Heart left ventricle (tissue), 16 donors: ENCODE measurements at regions not wholly inside any gene's neighbourhood (a gene's known extent, or its start where the extent isn't known, plus 50 kb on each side); places are given as distances from the start of the nearest gene placed in this dataset.
"Not testable (repeated sequence)": the region's sequence is repeated elsewhere in the genome, so short reads cannot be mapped to it uniquely, and the experiment has no call there.

Experiments used
- ATAC-seq, 4 donors: fragments of 200-7000 bp; cut with Tn5 transposase; one replicate each; pipeline ENCODE4 v1.9.1; 2020 to 2022; ENCODE audit warnings: moderate library complexity in 4 of 4, mild to moderate bottlenecking in 3 of 4, moderate number of reproducible peaks in 1 of 4
- DNase-seq, 5 donors: peaks; one replicate each; pipeline ENCODE4 v3.0.0-alpha.2; 2020
- H3K27ac ChIP-seq, 12 donors: fragments of 200-600 bp; sonication (generic) in 4 of 12; one replicate each; pipeline versions ENCODE4 v1.5.0 to v1.8.0; 2016 to 2022; ENCODE audit warnings: mild to moderate bottlenecking in 2 of 12
- H3K27me3 ChIP-seq, 9 donors: fragments of 200-600 bp; sonication (generic) in 2 of 9; one replicate each; pipeline versions ENCODE4 v1.5.1 to v1.8.0; 2016 to 2022; ENCODE audit warnings: mild to moderate bottlenecking in 3 of 9
- H3K36me3 ChIP-seq, 9 donors: fragments of 200-600 bp; sonication (generic) in 2 of 9; one replicate each; pipeline versions ENCODE4 v1.5.0 to v1.8.0; 2018 to 2022; ENCODE audit warnings: mild to moderate bottlenecking in 2 of 9
- H3K4me1 ChIP-seq, 12 donors: fragments of 200-600 bp; sonication (generic) in 4 of 12; one replicate each; pipeline versions ENCODE4 v1.5.0 to v1.8.0; 2016 to 2022; ENCODE audit warnings: mild to moderate bottlenecking in 3 of 12
- H3K4me3 ChIP-seq, 12 donors: fragments of 200-600 bp; sonication (generic) in 4 of 12; one replicate each; pipeline versions ENCODE4 v1.5.0 to v1.8.0; 2017 to 2022; ENCODE audit warnings: mild to moderate bottlenecking in 9 of 12, moderate library complexity in 4 of 12
- H3K9me3 ChIP-seq, 12 donors: fragments of 200-600 bp; sonication (generic) in 4 of 12; one replicate each; pipeline versions ENCODE4 v1.5.0 to v1.8.0; 2016 to 2022; ENCODE audit warnings: mild to moderate bottlenecking in 1 of 12
- WGBS, 4 donors: extraction: QIAGEN DNeasy Blood & Tissue Kit in 2 of 4; methylation state at CpG; one replicate each; pipeline versions ENCODE4 v1.1.5 to v1.1.7; 2013 to 2018; 5-methylcytosine and 5-hydroxymethylcytosine counted together
- intact Hi-C, 10 donors: fragments of 100-400 bp; cut with DNase I; formaldehyde crosslinking; loops; one replicate each; pipeline versions ENCODE4 v1.11.1 to v1.14.2; 2022
- donor health status: ischemic (EF 13 %, LVEDD 7.1; RV severe dilation, severe dysfunction).
- donor health status: healthy with polysubstance abuse.
- donor health status: DM: no; HTN: yes; CAD: no.
- donor health status: DM: no; HTN: no; CAD: no.
- donor health status: ischemic (EF 25% LVEDD 6.9; RV normal size, moderate dysfunction).
- donor health status: ischemic (EF 25% LVEDD 5.7; RV mildly dilated, moderate dysfunction).
- donor health status: healthy.
- donor health status: DM: yes; HTN: yes; CAD: no.
- donor health status: ischemic (EF 35%, LVEDD 5.7; RV mildly dilated, moderate dysfunction).
- donor health status: nonischemic (EF 11% LVEDD 7.7; RV severe dilation, severe dysfunction).
- donor health status: DM: yes; HTN: yes; CAD: no.
- donor health status: PGD.
- donor health status: ischemic (EF 29% LVEDD 5.4; RV normal size, mild dysfunction).
- donor health status: nonischemic (EF 23%, LVEDD 6.1; RV moderate dilation, normal function).

- WGBS, 4 donors, result no CpG with 5 or more reads among the region's 4 CpGs
- H3K9me3 ChIP-seq, ATAC-seq, H3K4me1 ChIP-seq, H3K27ac ChIP-seq, H3K36me3 ChIP-seq, H3K27me3 ChIP-seq, intact Hi-C loops, H3K4me3 ChIP-seq, DNase-seq: not testable (repeated sequence)
Observed at GRCh38 chrY:22808359-22808758, 175.7 kb upstream of the BPY2 start.

GRCh38 chrY:22818774-22819491 is 165.1 kb upstream of the BPY2 start:
- H3K27me3 ChIP-seq, H3K27ac ChIP-seq, H3K4me3 ChIP-seq, H3K4me1 ChIP-seq, H3K36me3 ChIP-seq, H3K9me3 ChIP-seq, intact Hi-C loops, DNase-seq: not testable (repeated sequence)
- ATAC-seq, result peak in 1 of 4 donors; percentile 34
- no CpG with 5 or more reads among the region's 4 CpGs for WGBS, 4 donors

- H3K4me1 ChIP-seq, H3K4me3 ChIP-seq, DNase-seq, H3K36me3 ChIP-seq, H3K27me3 ChIP-seq, intact Hi-C loops, ATAC-seq, H3K9me3 ChIP-seq, H3K27ac ChIP-seq: not testable (repeated sequence)
- WGBS, 4 donors, result no CpG with 5 or more reads among the region's 2 CpGs
Observed at GRCh38 chrY:22822690-22823089, 161.4 kb upstream of the BPY2 start.

- H3K36me3 ChIP-seq, DNase-seq, H3K9me3 ChIP-seq, ATAC-seq, intact Hi-C loops, H3K4me1 ChIP-seq, H3K27ac ChIP-seq, H3K27me3 ChIP-seq, H3K4me3 ChIP-seq: not testable (repeated sequence)
- no CpG with 5 or more reads among the region's 3 CpGs for WGBS, 4 donors
Observed at GRCh38 chrY:22823860-22824259, 160.2 kb upstream of the BPY2 start.

- intact Hi-C loops, ATAC-seq: not testable (repeated sequence)
- no CpG with 5 or more reads among the region's 6 CpGs for WGBS, 4 donors
Observed at GRCh38 chrY:22824421-22824820, 159.6 kb upstream of the BPY2 start.

GRCh38 chrY:22828049-22828448 is 156.0 kb upstream of the BPY2 start:
- H3K9me3 ChIP-seq, DNase-seq, H3K27ac ChIP-seq, intact Hi-C loops, H3K27me3 ChIP-seq, H3K4me1 ChIP-seq, H3K4me3 ChIP-seq, H3K36me3 ChIP-seq: not testable (repeated sequence)
- WGBS, 4 donors, result no CpG with 5 or more reads among the region's 4 CpGs
- peak in 1 of 4 donors; percentile 28 for ATAC-seq

More at GRCh38 chrY:22824421-22824820, 159.6 kb upstream of the BPY2 start:
- H3K27ac ChIP-seq, H3K27me3 ChIP-seq, H3K4me3 ChIP-seq, H3K9me3 ChIP-seq, H3K36me3 ChIP-seq, DNase-seq, H3K4me1 ChIP-seq: not testable (repeated sequence)

- H3K27me3 ChIP-seq, H3K27ac ChIP-seq, H3K4me3 ChIP-seq, intact Hi-C loops, H3K4me1 ChIP-seq, H3K9me3 ChIP-seq, DNase-seq, H3K36me3 ChIP-seq: not testable (repeated sequence)
- ATAC-seq, result peak in 2 of 4 donors; percentile 92 to 95
Observed at GRCh38 chrY:22828588-22828987, 155.5 kb upstream of the BPY2 start.
